Panc1 (cell line): ENCODE measurements at regions not wholly inside any gene's neighbourhood (a gene's known extent, or its start where the extent isn't known, plus 50 kb on each side); places are given as distances from the start of the nearest gene placed in this dataset.

Experiments used
- REST ChIP-seq, 2 experiments: IDR thresholded peaks; 2 replicates each; pipeline ENCODE4 v1.6.1; 2011 to 2012; ENCODE audit warnings: low read depth in 2 of 2, control low read depth in 1 of 2, low read length in 1 of 2, mild to moderate bottlenecking in 1 of 2, moderate library complexity in 1 of 2; ENCODE audit not compliant: insufficient read depth in 1 of 2
- SIN3A ChIP-seq: IDR thresholded peaks from 2 replicates; pipeline ENCODE4 v1.6.1; 2012; ENCODE audit warnings: low read depth, mild to moderate bottlenecking, low read length, moderate library complexity, borderline replicate concordance; ENCODE audit not compliant: insufficient read depth
- TF ChIP-seq, protein P1 (sequence below): fragments of 450-650 bp; IDR thresholded peaks from 2 replicates; pipeline ENCODE4 v1.5.1; 2017; ENCODE audit warnings: mild to moderate bottlenecking

DNA sequence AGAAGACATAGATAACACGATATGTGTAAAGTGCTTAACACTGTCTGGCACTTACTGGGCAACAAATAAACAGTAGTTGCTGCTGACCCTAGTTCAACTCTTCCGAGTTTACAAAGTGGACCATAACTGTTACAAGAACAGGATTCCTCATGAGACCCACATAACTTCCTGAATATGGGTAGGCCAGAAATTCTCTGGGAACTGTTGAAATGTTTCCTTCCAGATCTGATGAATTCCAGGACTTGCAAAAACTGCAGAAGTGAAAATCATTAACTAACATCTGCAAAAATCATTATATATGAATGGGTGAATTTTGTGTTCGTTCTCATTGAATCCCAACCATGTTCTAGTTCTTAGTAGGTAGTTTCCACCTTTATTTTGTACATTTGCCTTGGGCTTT is 181.7 kb upstream of the MME start:
- TF ChIP-seq, protein P1, sequence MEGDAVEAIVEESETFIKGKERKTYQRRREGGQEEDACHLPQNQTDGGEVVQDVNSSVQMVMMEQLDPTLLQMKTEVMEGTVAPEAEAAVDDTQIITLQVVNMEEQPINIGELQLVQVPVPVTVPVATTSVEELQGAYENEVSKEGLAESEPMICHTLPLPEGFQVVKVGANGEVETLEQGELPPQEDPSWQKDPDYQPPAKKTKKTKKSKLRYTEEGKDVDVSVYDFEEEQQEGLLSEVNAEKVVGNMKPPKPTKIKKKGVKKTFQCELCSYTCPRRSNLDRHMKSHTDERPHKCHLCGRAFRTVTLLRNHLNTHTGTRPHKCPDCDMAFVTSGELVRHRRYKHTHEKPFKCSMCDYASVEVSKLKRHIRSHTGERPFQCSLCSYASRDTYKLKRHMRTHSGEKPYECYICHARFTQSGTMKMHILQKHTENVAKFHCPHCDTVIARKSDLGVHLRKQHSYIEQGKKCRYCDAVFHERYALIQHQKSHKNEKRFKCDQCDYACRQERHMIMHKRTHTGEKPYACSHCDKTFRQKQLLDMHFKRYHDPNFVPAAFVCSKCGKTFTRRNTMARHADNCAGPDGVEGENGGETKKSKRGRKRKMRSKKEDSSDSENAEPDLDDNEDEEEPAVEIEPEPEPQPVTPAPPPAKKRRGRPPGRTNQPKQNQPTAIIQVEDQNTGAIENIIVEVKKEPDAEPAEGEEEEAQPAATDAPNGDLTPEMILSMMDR, result no peak
- TF ChIP-seq REST (IDR thresholded peaks at IDR 0.05; ENCODE audit: insufficient read depth in 1 of 2, low read depth in 2 of 2, low read length in 1 of 2) (no peak), SIN3A (no peak)
